Mucosa of gallbladder (tissue), 1 donor: ENCODE measurements at regions not wholly inside any gene's neighbourhood (a gene's known extent, or its start where the extent isn't known, plus 50 kb on each side); places are given as distances from the start of the nearest gene placed in this dataset.
"Not testable (repeated sequence)": the region's sequence is repeated elsewhere in the genome, so short reads cannot be mapped to it uniquely, and the experiment has no call there.

ENCODE experiments used
- DNase-seq: peaks from one replicate; pipeline ENCODE4 v3.0.0-alpha.2; 2020; ENCODE audit warnings: low spot score
- donor health status: DM: no; HTN: no; CAD: no.

- DNase-seq, result no peak
These were observed 531.2 kb upstream of the MGAT4C start for GRCh38 chr12:86787419-86787818.

- no peak for DNase-seq
These were observed 521.1 kb upstream of the MGAT4C start for GRCh38 chr12:86777325-86777724.

- DNase-seq, result no peak
These were observed 518.7 kb upstream of the MGAT4C start for GRCh38 chr12:86774841-86775388.

DNA sequence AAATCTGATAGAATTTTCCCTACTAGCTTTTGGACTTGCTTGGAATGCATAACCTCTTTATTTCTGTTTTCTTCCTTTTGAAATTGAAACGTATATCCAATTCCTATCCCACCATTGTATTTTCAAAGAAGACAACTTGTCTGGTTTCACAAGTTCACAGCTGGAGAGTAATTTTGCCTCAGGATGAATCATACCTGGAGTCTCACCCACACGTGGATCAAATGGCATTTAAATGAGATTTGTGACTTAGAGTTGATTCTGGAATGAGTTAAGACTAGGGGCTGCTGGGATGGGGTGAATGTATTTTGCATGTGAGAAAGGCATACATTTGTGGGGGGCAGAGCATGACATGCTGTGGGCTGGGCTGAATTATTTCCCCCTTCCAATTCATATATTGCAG is 516.5 kb upstream of the MGAT4C start:
- DNase-seq, result no peak

- DNase-seq, result no peak
These were observed 514.7 kb upstream of the MGAT4C start for GRCh38 chr12:86770871-86771270.

- DNase-seq, result no peak
These were observed 492.7 kb upstream of the MGAT4C start for GRCh38 chr12:86748894-86749293.

DNA sequence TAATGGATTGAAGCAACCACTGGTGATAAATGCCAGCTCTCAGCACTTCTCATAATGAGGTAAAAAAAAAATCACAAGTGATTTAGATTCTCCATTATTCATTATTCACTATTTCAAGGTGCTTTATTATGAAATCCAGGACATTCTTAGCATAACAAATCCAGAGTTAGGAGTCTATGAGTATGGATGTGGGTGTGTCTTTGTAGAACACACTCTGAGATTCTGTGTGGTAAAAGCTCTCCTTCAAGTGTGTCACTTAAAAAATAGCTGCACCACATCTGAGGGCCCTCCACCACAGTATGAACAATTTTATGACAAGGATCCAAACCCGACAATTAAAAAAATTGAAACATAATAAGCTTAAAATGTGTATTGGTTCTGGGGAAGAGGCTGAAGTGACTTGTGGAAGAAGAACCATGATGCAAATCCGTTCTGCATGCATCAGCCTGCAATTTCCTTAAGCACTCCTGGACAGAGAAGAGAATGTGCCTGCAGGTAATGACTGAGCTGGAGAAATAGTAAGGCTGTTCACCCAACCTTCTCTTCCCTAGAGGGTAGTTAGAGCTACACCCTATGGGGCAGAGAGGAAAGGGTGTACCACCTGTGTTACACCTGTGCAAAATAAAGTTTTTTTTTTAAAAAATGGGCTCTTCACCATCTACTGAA is 488.5 kb upstream of the MGAT4C start:
- no peak for DNase-seq

GRCh38 chr12:86743875-86744536 is 487.8 kb upstream of the MGAT4C start:
- no peak for DNase-seq

GRCh38 chr12:86741531-86741930 is 485.3 kb upstream of the MGAT4C start:
- DNase-seq, result no peak

DNA sequence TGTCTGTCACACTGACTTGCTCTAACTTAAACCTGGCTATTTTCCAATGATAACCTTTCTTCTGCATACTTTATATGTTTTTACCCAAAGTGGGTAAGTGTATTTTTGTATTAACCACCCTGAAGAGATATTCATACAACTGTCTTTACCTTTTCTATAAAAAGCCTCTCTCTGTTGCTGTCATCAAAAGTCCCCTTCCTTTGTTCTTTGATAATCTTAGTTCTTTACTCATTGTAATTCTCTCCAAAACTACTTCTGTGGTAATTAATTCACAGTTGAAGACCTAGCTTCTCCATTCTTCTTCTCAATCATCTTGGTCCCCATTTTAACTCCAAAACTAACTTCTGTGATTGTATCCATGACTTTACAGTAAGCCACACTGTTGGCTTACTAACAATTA is 479.7 kb upstream of the MGAT4C start:
- DNase-seq, result no peak

DNA sequence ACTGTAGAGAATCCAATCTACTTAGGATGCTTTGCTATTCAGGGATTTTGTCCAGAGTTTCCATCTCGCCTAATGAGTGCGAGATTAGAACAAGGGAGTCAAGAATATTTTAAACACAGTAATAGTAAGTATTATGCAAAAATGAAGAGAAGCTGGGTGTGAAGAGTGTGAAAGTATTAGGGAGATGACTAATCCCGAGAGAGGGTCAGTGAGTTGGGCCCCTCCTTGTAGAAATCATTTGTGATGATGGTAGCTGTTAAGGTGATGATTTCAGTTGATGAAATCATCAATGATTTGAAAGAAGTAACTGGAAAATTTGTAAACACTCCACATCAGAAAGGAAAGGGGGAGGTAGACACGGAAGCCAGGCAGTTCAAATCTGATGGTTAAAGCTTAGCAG is 478.9 kb upstream of the MGAT4C start:
- DNase-seq, result no peak

DNA sequence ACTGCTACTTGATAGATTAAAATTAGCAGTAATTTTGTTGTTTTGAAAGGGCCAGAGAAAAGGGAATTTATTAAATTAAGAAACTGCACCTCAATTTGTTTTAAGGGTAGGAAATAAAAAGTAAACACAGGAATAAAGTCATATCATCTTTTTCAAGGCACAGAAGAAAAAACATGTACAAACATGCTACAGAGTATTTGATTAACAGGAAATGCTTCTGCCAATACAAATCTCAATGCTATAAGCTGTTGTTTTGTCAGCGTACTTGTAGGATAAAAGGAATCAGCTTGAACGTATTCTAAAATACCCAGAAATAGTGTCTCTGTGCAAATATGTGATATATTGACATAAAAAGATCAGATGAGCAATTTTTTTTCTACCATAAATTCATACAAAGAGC is 474.0 kb upstream of the MGAT4C start:
- no peak for DNase-seq

- no peak for DNase-seq
These were observed 473.5 kb upstream of the MGAT4C start for GRCh38 chr12:86729739-86730138.

DNA sequence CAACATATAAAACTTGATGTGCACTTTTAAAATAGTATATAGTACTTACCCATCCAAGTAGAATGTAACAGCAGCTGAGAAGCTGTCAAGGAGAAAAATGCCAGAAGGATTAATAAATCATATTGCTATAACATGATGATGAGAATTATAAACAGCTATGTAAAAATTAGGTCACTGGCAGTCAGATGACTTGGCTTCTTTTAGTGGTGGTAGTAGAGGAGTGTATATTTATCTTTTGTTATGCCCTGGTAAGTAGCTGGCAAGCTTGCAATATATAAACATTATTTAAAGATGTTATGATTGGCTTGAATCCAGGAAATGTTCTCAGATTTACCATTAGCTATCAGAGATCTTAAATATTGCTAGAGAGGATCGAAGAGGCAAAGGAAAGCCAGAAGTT is 471.0 kb upstream of the MGAT4C start:
- DNase-seq, result no peak

DNA sequence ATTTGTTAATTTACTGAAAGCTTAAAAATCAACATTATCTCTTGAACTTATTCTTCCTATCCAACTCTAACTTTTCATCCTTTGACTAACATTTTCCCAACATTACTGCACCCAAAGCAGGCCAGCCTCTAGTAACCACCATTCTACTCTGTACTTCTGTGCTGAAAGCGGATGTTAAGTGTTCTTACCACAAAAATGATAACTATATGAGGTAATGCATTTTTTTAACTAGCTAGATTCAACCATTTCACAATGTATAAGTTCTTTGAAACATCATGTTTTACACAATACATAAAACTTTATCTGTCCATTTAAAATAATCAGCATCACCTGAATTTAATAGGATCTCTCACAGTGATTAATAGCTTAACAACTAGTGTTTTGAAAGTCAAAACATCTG is 468.5 kb upstream of the MGAT4C start:
- DNase-seq, result no peak

GRCh38 chr12:86723326-86723725 is 467.1 kb upstream of the MGAT4C start:
- DNase-seq, result no peak

DNA sequence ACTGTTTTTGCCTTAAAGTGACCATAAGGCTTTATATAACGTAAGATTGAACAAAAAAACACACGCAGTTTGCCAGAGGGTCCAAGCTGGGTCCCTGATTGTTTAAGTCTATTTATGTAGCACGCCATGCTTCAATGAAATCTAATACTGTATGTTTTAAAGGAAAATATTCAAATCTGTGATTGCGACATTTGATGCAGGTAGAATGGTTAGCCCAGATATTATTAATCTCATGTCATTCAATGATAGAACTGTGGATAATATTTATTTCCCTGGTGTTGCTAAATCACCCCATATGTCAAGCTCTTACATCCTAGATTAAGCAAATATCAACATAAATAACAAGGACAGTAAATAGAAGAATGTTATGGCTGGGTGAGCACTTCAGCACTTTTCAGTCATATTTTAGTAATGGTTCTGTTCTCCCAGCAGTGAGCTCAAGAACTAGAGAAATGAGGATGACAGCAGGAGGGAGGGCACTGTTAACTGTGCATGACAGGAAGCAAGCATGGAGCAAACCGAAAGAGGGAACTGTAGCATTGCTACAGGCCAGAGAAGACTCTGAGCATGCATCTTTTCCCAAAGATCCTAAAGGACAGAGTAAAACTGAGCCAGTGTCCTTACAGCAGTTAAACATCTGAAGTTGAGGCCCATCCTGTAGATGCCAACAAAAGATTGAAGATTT is 465.7 kb upstream of the MGAT4C start:
- no peak for DNase-seq

DNA sequence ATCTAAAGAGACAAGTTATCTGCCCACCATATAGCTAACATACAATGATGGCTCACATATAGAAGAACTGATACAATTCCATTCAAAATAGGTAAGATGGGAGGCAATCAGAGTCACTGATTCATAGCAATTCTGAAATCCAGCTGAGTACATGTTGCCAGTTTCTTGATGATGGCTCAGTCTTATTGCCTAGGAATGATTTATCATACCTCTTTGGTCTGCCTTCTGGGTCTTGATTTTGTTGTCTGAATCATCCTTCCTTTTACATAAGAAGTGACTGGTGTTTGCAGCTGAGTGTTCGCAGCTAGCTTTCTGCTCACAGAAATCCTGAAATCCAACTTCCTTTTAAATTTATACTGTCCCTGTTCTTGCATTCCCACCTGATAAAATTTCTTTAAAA is 463.2 kb upstream of the MGAT4C start:
- DNase-seq, result no peak

GRCh38 chr12:86713121-86713520 is 456.9 kb upstream of the MGAT4C start:
- no peak for DNase-seq

DNA sequence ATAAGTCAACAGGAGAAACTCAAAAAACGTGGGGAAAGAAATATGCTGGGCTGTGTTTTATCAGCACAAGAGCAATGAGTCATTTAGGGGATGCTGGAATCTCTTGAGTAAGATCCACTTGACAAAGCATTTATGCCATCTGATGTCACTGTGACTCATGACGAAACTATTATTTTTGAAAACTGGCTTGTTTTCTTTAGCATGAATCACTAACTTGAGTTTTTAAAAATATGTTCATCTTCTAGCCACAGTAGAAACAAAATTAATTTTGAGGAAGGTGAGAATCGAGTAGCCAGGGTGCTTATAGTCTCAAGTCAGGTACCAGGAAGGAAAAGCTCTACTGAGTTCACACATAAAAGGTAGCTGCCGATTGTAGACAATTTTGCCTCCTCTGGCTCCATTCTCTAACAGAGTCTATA is 456.2 kb upstream of the MGAT4C start:
- no peak for DNase-seq

- DNase-seq, result no peak
These were observed 455.5 kb upstream of the MGAT4C start for GRCh38 chr12:86711731-86712130.

GRCh38 chr12:86710109-86710508 is 453.9 kb upstream of the MGAT4C start:
- DNase-seq, result no peak

- not testable (repeated sequence) for DNase-seq
These were observed 452.8 kb upstream of the MGAT4C start for GRCh38 chr12:86709017-86709416.
